NCI-H1417 treated with DMSO at 0.1 percent for 48 hours (cell line): ENCODE measurements at regions not wholly inside any gene's neighbourhood (a gene's known extent, or its start where the extent isn't known, plus 50 kb on each side); places are given as distances from the start of the nearest gene placed in this dataset.

ENCODE experiments used
- DNase-seq: peaks from one replicate; lab custom pipeline; 2025; lab: John Stamatoyannopoulos, UW

GRCh38 chr1:29746076-29746665, 509.8 kb downstream of the PTPRU start:
- DNase-seq = no peak

GRCh38 chr1:29744684-29745490, 508.6 kb downstream of the PTPRU start:
- no peak for DNase-seq

GRCh38 chr1:29743931-29744330, 507.6 kb downstream of the PTPRU start:
- no peak for DNase-seq

- DNase-seq = no peak
Observed at GRCh38 chr1:29743264-29743663, 506.9 kb downstream of the PTPRU start.

GRCh38 chr1:29739176-29739575, 502.9 kb downstream of the PTPRU start:
- DNase-seq = no peak

- no peak for DNase-seq
Observed at GRCh38 chr1:29736582-29737188, 500.4 kb downstream of the PTPRU start.

GRCh38 chr1:29732453-29732852, 496.1 kb downstream of the PTPRU start:
- no peak for DNase-seq

GRCh38 chr1:29730623-29731022, 494.3 kb downstream of the PTPRU start:
- DNase-seq = no peak

GRCh38 chr1:29729281-29729680, 493.0 kb downstream of the PTPRU start:
- DNase-seq = no peak

GRCh38 chr1:29728703-29729102, 492.4 kb downstream of the PTPRU start:
- no peak for DNase-seq

- no peak for DNase-seq
Observed at GRCh38 chr1:29725262-29725661, 488.9 kb downstream of the PTPRU start.

GRCh38 chr1:29722598-29722997, 486.3 kb downstream of the PTPRU start:
- DNase-seq = no peak

GRCh38 chr1:29719253-29719652, 482.9 kb downstream of the PTPRU start:
- no peak for DNase-seq

- DNase-seq = no peak
Observed at GRCh38 chr1:29718791-29719190, 482.5 kb downstream of the PTPRU start.

- no peak for DNase-seq
Observed at GRCh38 chr1:29716306-29716705, 480.0 kb downstream of the PTPRU start.

GRCh38 chr1:29713857-29714256, 477.5 kb downstream of the PTPRU start:
- no peak for DNase-seq

- DNase-seq = no peak
Observed at GRCh38 chr1:29712801-29713200, 476.5 kb downstream of the PTPRU start.

- no peak for DNase-seq
Observed at GRCh38 chr1:29712284-29712651, 475.9 kb downstream of the PTPRU start.

GRCh38 chr1:29711582-29712283, 475.4 kb downstream of the PTPRU start:
- no peak for DNase-seq

GRCh38 chr1:29709704-29710280, 473.5 kb downstream of the PTPRU start:
- no peak for DNase-seq

- DNase-seq = peak; percentile 54
Observed at GRCh38 chr1:29708796-29709703, 472.7 kb downstream of the PTPRU start.
